ENCODE measurements at regions not wholly inside any gene's neighbourhood (a gene's known extent, or its start where the extent isn't known, plus 50 kb on each side); places are given as distances from the start of the nearest gene placed in this dataset.

GRCh38 chr4:163582703-163583102, 88.2 kb downstream of the TMA16 start:
- DNase-seq: no peak

- no peak for DNase-seq
These were observed 93.4 kb downstream of the TMA16 start for GRCh38 chr4:163587867-163588266.

- no peak for DNase-seq
These were observed 94.0 kb downstream of the TMA16 start for GRCh38 chr4:163588532-163588931.

- DNase-seq: no peak
These were observed 95.6 kb downstream of the TMA16 start for GRCh38 chr4:163590103-163590502.

GRCh38 chr4:163590619-163591264, 96.3 kb downstream of the TMA16 start:
- no peak for DNase-seq

GRCh38 chr4:163591614-163592020, 97.1 kb downstream of the TMA16 start:
- no peak for DNase-seq

GRCh38 chr4:163592212-163592611, 97.7 kb downstream of the TMA16 start:
- no peak for DNase-seq

- DNase-seq: no peak
These were observed 101.1 kb downstream of the TMA16 start for GRCh38 chr4:163595580-163595979.

- no peak for DNase-seq
These were observed 103.5 kb downstream of the TMA16 start for GRCh38 chr4:163598028-163598427.

- no peak for DNase-seq
These were observed 104.0 kb downstream of the TMA16 start for GRCh38 chr4:163598489-163598888.

GRCh38 chr4:163600727-163601126, 106.2 kb downstream of the TMA16 start:
- no peak for DNase-seq

GRCh38 chr4:163603257-163603656, 108.8 kb downstream of the TMA16 start:
- no peak for DNase-seq

- DNase-seq: no peak
These were observed 112.6 kb downstream of the TMA16 start for GRCh38 chr4:163606896-163607691.

GRCh38 chr4:163609019-163609418, 114.5 kb downstream of the TMA16 start:
- no peak for DNase-seq

GRCh38 chr4:163610648-163611047, 116.2 kb downstream of the TMA16 start:
- no peak for DNase-seq

- DNase-seq: no peak
These were observed 116.7 kb downstream of the TMA16 start for GRCh38 chr4:163611182-163611581.

- DNase-seq: no peak
These were observed 117.4 kb downstream of the TMA16 start for GRCh38 chr4:163611784-163612445.

- no peak for DNase-seq
These were observed 118.3 kb downstream of the TMA16 start for GRCh38 chr4:163612762-163613161.

- no peak for DNase-seq
These were observed 118.9 kb downstream of the TMA16 start for GRCh38 chr4:163613383-163613782.

GRCh38 chr4:163614866-163615265, 120.4 kb downstream of the TMA16 start:
- DNase-seq: no peak

GRCh38 chr4:163618845-163619244, 124.4 kb downstream of the TMA16 start:
- DNase-seq: no peak

- DNase-seq: no peak
These were observed 126.2 kb downstream of the TMA16 start for GRCh38 chr4:163620738-163621137.

GRCh38 chr4:163621821-163622220, 127.3 kb downstream of the TMA16 start:
- no peak for DNase-seq
